Ovary (tissue), 3 donors: ENCODE measurements at regions not wholly inside any gene's neighbourhood (a gene's known extent, or its start where the extent isn't known, plus 50 kb on each side); places are given as distances from the start of the nearest gene placed in this dataset.

ENCODE experiments used
- CTCF ChIP-seq, 3 donors: fragments of 450-650 bp in 2 of 3; fragments of 200-600 bp in 1 of 3; IDR thresholded peaks; one replicate each; pipeline versions ENCODE4 v1.5.1 to v1.8.0; 2016 to 2022; ENCODE audit warnings: antibody characterized with exemption in 3 of 3, mild to moderate bottlenecking in 1 of 3
- EP300 ChIP-seq: sonication (generic); formaldehyde crosslinking; IDR thresholded peaks from one replicate; pipeline ENCODE4 v1.6.1; 2017; ENCODE audit warnings: antibody characterized with exemption
- POLR2A ChIP-seq: fragments of 450-650 bp; IDR thresholded peaks from one replicate; pipeline ENCODE4 v1.6.1; 2017; ENCODE audit warnings: antibody characterized with exemption, mild to moderate bottlenecking, moderate library complexity
- donor health status: DM: no; HTN: no; CAD: no.

GRCh38 chr12:62163368-62163767 lies 96.8 kb upstream of the USP15 start:
- no peak for TF ChIP-seq EP300
- no peak for TF ChIP-seq CTCF (IDR thresholded peaks at IDR 0.05)
- no peak for TF ChIP-seq POLR2A
